Glutamatergic neuron (in vitro differentiated cells): ENCODE measurements at regions not wholly inside any gene's neighbourhood (a gene's known extent, or its start where the extent isn't known, plus 50 kb on each side); places are given as distances from the start of the nearest gene placed in this dataset.

ENCODE experiments used
- DNase-seq: peaks from one replicate; pipeline ENCODE4 v3.0.0; 2022
- H3K27ac Mint-ChIP-seq: one replicate; pipeline ENCODE4 v1.8.0; 2020; ENCODE audit warnings: mild to moderate bottlenecking, mixed read lengths, inconsistent platforms; ENCODE audit not compliant: unreplicated experiment
- H3K27me3 Mint-ChIP-seq: one replicate; pipeline ENCODE4 v1.8.0; 2020; ENCODE audit warnings: mild to moderate bottlenecking, moderate library complexity, mixed read lengths, inconsistent platforms; ENCODE audit not compliant: unreplicated experiment
- H3K36me3 Mint-ChIP-seq: one replicate; pipeline ENCODE4 v1.8.0; 2020; ENCODE audit warnings: mild to moderate bottlenecking, mixed read lengths, inconsistent platforms; ENCODE audit not compliant: unreplicated experiment
- H3K4me1 Mint-ChIP-seq: one replicate; pipeline ENCODE4 v1.8.0; 2020; ENCODE audit warnings: mild to moderate bottlenecking, low read depth, mixed read lengths, inconsistent platforms; ENCODE audit not compliant: unreplicated experiment
- H3K4me3 Mint-ChIP-seq: one replicate; pipeline ENCODE4 v1.8.0; 2020; ENCODE audit warnings: mild to moderate bottlenecking, mixed read lengths, inconsistent platforms; ENCODE audit not compliant: unreplicated experiment
- H3K9me3 Mint-ChIP-seq: one replicate; pipeline ENCODE4 v1.8.0; 2020; ENCODE audit warnings: mild to moderate bottlenecking, moderate library complexity, mixed read lengths, inconsistent platforms; ENCODE audit not compliant: unreplicated experiment
- TF ChIP-seq, protein P1 (sequence below): fragments of 200-600 bp; sonication (generic); IDR thresholded peaks from one replicate; pipeline ENCODE4 v1.5.0; 2021; ENCODE audit not compliant: partially characterized antibody, unreplicated experiment

DNA sequence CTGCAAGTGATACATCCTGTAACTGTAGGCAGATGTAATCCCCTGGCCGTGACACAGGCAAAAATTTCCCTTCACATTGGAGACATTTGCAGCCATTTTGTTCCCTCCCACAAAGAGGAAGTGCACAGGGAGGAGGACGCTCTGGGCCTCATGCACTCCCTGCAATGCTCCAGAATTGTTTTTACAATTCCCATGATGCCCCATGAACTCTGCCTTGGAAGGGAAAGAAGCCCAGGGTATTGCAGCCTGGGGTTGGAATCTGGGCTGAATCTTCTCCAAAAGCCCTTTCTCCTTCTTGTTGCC, 491.7 kb downstream of the CCDC171 start:
- no peak overlapping the region for H3K27ac Mint-ChIP-seq
- H3K4me1 Mint-ChIP-seq: peaks cover 2% of the 10 kb centered on the region

GRCh38 chr9:16045651-16046280, 492.9 kb downstream of the CCDC171 start:
- H3K4me1 Mint-ChIP-seq: peaks cover 2% of the 10 kb centered on the region
- no peaks in the 10 kb centered on the region for H3K9me3 Mint-ChIP-seq
- H3K4me3 Mint-ChIP-seq: no peak overlapping the region
- H3K36me3 Mint-ChIP-seq: no peaks in the 10 kb centered on the region
- H3K27ac Mint-ChIP-seq: no peak overlapping the region
- no peak for DNase-seq
- H3K27me3 Mint-ChIP-seq: peaks cover 2% of the 10 kb centered on the region
- TF ChIP-seq, protein P1, sequence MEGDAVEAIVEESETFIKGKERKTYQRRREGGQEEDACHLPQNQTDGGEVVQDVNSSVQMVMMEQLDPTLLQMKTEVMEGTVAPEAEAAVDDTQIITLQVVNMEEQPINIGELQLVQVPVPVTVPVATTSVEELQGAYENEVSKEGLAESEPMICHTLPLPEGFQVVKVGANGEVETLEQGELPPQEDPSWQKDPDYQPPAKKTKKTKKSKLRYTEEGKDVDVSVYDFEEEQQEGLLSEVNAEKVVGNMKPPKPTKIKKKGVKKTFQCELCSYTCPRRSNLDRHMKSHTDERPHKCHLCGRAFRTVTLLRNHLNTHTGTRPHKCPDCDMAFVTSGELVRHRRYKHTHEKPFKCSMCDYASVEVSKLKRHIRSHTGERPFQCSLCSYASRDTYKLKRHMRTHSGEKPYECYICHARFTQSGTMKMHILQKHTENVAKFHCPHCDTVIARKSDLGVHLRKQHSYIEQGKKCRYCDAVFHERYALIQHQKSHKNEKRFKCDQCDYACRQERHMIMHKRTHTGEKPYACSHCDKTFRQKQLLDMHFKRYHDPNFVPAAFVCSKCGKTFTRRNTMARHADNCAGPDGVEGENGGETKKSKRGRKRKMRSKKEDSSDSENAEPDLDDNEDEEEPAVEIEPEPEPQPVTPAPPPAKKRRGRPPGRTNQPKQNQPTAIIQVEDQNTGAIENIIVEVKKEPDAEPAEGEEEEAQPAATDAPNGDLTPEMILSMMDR: no peak

More for the DNA sequence above, 491.7 kb downstream of the CCDC171 start:
- DNase-seq: no peak
- H3K36me3 Mint-ChIP-seq: no peaks in the 10 kb centered on the region
- TF ChIP-seq, protein P1: no peak
- H3K27me3 Mint-ChIP-seq: peaks cover 2% of the 10 kb centered on the region
- no peaks in the 10 kb centered on the region for H3K9me3 Mint-ChIP-seq
- H3K4me3 Mint-ChIP-seq: no peak overlapping the region

DNA sequence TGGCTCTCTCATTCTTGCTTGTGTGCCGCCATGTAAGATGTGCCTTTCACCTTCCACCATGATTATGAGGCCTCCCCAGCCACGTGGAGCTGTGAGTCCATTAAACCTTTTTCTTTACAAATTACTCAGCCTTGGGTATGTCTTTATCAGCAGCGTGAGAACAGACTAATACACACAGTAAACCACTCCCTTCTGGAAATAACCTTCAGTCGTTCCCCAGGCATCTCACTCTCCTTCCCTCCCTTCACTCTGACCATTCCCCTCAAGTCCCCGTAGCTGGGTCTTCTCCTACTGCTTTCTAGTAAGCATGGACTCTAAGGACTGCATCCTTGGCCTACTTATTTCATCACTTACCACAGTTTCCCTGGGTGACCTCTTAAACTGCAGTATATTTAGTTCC, 493.9 kb downstream of the CCDC171 start:
- no peak overlapping the region for H3K27ac Mint-ChIP-seq
- no peaks in the 10 kb centered on the region for H3K4me1 Mint-ChIP-seq
- H3K27me3 Mint-ChIP-seq: peaks cover 2% of the 10 kb centered on the region
- TF ChIP-seq, protein P1: no peak
- H3K9me3 Mint-ChIP-seq: no peaks in the 10 kb centered on the region
- no peaks in the 10 kb centered on the region for H3K36me3 Mint-ChIP-seq
- no peak overlapping the region for H3K4me3 Mint-ChIP-seq
- DNase-seq: no peak

GRCh38 chr9:16048129-16048528, 495.3 kb downstream of the CCDC171 start:
- H3K4me3 Mint-ChIP-seq: no peak overlapping the region
- H3K27ac Mint-ChIP-seq: no peak overlapping the region
- H3K36me3 Mint-ChIP-seq: no peaks in the 10 kb centered on the region
- H3K9me3 Mint-ChIP-seq: peaks cover 3% of the 10 kb centered on the region
- no peak for DNase-seq
- peaks cover 4% of the 10 kb centered on the region for H3K27me3 Mint-ChIP-seq
- TF ChIP-seq, protein P1: no peak
- no peaks in the 10 kb centered on the region for H3K4me1 Mint-ChIP-seq

- H3K27ac Mint-ChIP-seq: no peak overlapping the region
- no peak overlapping the region for H3K4me3 Mint-ChIP-seq
- TF ChIP-seq, protein P1: no peak
- no peak for DNase-seq
- no peaks in the 10 kb centered on the region for H3K36me3 Mint-ChIP-seq
- peaks cover 3% of the 10 kb centered on the region for H3K9me3 Mint-ChIP-seq
- H3K4me1 Mint-ChIP-seq: no peaks in the 10 kb centered on the region
- peaks cover 3% of the 10 kb centered on the region for H3K27me3 Mint-ChIP-seq
These were observed 499.3 kb downstream of the CCDC171 start for GRCh38 chr9:16052146-16052545.
